Psoas muscle (tissue), 7 donors: ENCODE measurements at regions not wholly inside any gene's neighbourhood (a gene's known extent, or its start where the extent isn't known, plus 50 kb on each side); places are given as distances from the start of the nearest gene placed in this dataset.

Source experiments
- ATAC-seq, 4 donors: fragments of 200-7000 bp; cut with Tn5 transposase; one replicate each; pipeline ENCODE4 v1.9.1; 2020; ENCODE audit warnings: moderate library complexity in 3 of 4, mild to moderate bottlenecking in 2 of 4
- DNase-seq, 2 donors: peaks; one replicate each; pipeline ENCODE4 v3.0.0-alpha.2; 2020
- H3K27ac ChIP-seq: fragments of 200-600 bp; one replicate; pipeline ENCODE4 v1.8.0; 2022
- H3K27me3 ChIP-seq, 3 donors: fragments of 200-600 bp in 1 of 3; one replicate each; pipeline versions ENCODE4 v1.6.1 to v1.8.0; 2013 to 2022; ENCODE audit warnings: low read length in 2 of 3, mild to moderate bottlenecking in 2 of 3, moderate library complexity in 1 of 3; ENCODE audit not compliant: insufficient read depth in 3 of 3
- H3K36me3 ChIP-seq, 2 donors: fragments of 200-600 bp in 1 of 2; one replicate each; pipeline versions ENCODE4 v1.6.1 to v1.8.0; 2013 to 2022; ENCODE audit warnings: low read depth in 1 of 2, mild to moderate bottlenecking in 1 of 2, moderate library complexity in 1 of 2; ENCODE audit not compliant: insufficient read depth in 1 of 2
- H3K4me1 ChIP-seq: fragments of 200-600 bp; one replicate; pipeline ENCODE4 v1.8.0; 2022
- H3K4me3 ChIP-seq: fragments of 200-600 bp; one replicate; pipeline ENCODE4 v1.8.0; 2022; ENCODE audit warnings: mild to moderate bottlenecking
- H3K9me3 ChIP-seq: fragments of 200-600 bp; one replicate; pipeline ENCODE4 v1.8.0; 2022
- WGBS, 3 donors: extraction: QIAGEN DNeasy Blood & Tissue Kit; methylation state at CpG; one replicate each; pipeline versions ENCODE4 v1.1.6 to v1.1.7; 2013; 5-methylcytosine and 5-hydroxymethylcytosine counted together
- intact Hi-C, 2 donors: fragments of 100-400 bp; cut with DNase I; formaldehyde crosslinking; loops; one replicate each; pipeline versions ENCODE4 v1.11.0 to v1.14.2; 2022
- TF ChIP-seq, protein P1 (sequence below): fragments of 200-600 bp; IDR thresholded peaks from one replicate; pipeline ENCODE4 v1.8.0; 2022; ENCODE audit warnings: antibody characterized with exemption
- donor health status: healthy with polysubstance abuse.
- donor health status: DM: no; HTN: no; CAD: no; lungs with moderate emphysema.
- donor health status: Bipolar disorder and iron deficiency.
- donor health status: healthy.
- donor health status: DM: yes; HTN: yes; CAD: no.
- donor health status: DM: no; HTN: no; CAD: no.
- donor health status: DM: yes; HTN: yes; CAD: no.

DNA sequence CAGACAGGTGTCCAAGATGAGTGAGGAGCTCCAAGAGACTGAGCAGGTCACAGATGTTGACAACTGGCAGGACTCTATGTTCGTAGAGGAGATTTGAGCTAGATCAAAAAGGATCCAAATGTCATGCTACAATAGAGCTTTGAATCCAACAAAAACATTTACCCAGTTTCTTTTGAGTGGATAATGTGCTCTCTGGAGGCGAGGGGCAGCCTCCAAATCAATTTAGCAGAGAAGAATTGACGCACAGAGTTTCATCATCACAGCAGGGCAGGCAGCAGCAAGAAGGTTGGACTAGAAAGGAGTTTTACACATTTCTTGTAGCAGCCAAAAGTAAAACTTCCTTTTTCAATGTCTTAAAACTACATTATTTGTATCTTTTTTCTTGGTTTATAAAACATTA, 653.0 kb downstream of the RNF144A start:
- 25 to 62% (median 44%) methylated on average over 3 of the region's 3 CpGs for WGBS, 3 donors
- no peak overlapping the region for H3K27ac ChIP-seq
- no peaks in the 10 kb centered on the region for H3K36me3 ChIP-seq
- TF ChIP-seq, protein P1, sequence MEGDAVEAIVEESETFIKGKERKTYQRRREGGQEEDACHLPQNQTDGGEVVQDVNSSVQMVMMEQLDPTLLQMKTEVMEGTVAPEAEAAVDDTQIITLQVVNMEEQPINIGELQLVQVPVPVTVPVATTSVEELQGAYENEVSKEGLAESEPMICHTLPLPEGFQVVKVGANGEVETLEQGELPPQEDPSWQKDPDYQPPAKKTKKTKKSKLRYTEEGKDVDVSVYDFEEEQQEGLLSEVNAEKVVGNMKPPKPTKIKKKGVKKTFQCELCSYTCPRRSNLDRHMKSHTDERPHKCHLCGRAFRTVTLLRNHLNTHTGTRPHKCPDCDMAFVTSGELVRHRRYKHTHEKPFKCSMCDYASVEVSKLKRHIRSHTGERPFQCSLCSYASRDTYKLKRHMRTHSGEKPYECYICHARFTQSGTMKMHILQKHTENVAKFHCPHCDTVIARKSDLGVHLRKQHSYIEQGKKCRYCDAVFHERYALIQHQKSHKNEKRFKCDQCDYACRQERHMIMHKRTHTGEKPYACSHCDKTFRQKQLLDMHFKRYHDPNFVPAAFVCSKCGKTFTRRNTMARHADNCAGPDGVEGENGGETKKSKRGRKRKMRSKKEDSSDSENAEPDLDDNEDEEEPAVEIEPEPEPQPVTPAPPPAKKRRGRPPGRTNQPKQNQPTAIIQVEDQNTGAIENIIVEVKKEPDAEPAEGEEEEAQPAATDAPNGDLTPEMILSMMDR = no peak
- ATAC-seq = no peak
- no peaks in the 10 kb centered on the region for H3K27me3 ChIP-seq
- intact Hi-C loops = no loop called here
- H3K4me3 ChIP-seq = no peak overlapping the region
- DNase-seq = no peak
- H3K4me1 ChIP-seq = no peaks in the 10 kb centered on the region
- no peaks in the 10 kb centered on the region for H3K9me3 ChIP-seq

GRCh38 chr2:7571701-7572100, 654.5 kb downstream of the RNF144A start:
- H3K9me3 ChIP-seq = no peaks in the 10 kb centered on the region
- TF ChIP-seq, protein P1 = no peak
- no peaks in the 10 kb centered on the region for H3K36me3 ChIP-seq
- DNase-seq (no peak), ATAC-seq (no peak)
- no peaks in the 10 kb centered on the region for H3K4me1 ChIP-seq
- no peaks in the 10 kb centered on the region for H3K27me3 ChIP-seq
- no peak overlapping the region for H3K4me3 ChIP-seq
- H3K27ac ChIP-seq = no peak overlapping the region
- intact Hi-C loops = no loop called here
- WGBS, 3 donors = 89 to 99% (median 97%) methylated on average over 1 of the region's 1 CpG

DNA sequence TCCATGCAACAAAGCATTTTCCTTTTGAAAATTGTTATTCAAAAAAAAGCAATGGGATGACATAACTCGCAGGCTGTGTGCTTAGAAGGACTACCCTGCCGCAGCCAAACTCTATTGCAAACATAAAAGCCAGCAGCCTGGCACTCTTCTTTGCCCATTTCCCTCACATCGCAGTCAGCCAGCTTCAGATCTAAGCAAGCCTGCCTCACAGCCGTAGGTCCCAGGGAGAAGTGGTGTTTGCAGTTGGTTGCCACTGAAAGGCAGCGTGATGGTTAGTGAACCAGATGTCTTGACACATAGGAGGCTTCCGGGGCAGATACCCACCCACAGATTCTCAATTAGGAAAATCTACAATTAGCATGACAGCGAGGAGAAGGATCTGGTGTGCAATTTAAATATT, 655.2 kb downstream of the RNF144A start:
- TF ChIP-seq, protein P1 = no peak
- Histone ChIP-seq H3K27ac (no peak overlapping the region), H3K4me1 (no peaks in the 10 kb centered on the region), H3K36me3 (no peaks in the 10 kb centered on the region), H3K4me3 (no peak overlapping the region), H3K27me3 (no peaks in the 10 kb centered on the region), H3K9me3 (no peaks in the 10 kb centered on the region)
- intact Hi-C loops = no loop called here
- WGBS, 3 donors = 60 to 71% (median 68%) methylated on average over 7 of the region's 7 CpGs
- ATAC-seq (no peak), DNase-seq (no peak)

DNA sequence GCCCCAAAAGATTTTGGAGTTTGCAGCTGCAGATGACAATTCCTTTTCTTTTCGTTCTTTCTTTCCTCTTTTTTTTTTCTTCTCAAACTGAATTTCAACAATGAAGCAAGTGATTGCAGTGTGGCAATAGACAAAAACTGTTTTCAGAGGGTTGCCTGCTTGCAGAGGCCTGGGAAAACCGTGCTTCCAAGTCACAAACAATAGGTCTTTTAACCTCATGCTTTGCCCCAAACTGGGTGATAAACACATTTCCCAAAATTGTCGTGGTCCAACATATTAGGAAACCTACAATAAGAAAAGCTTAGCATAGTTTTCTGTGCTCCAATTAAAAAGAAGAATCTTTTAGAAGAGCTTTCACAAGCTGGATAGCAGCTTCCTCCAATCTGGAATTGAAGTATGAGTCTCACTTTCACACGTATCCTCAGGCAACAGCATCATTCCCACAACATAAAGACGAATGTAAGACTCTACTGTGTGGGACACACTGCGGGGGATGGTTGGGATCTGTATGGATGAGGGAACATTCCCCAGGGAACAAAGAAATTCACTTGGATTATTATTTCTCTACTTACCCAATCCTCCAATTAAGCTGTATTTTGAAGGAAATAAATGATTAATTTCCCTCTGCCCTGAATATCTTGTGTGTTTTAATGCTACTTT, 656.1 kb downstream of the RNF144A start:
- no peaks in the 10 kb centered on the region for H3K36me3 ChIP-seq
- no peaks in the 10 kb centered on the region for H3K4me1 ChIP-seq
- 49 to 55% (median 50%) methylated on average over 6 of the region's 6 CpGs for WGBS, 3 donors
- H3K27ac ChIP-seq = no peak overlapping the region
- DNase-seq (no peak), ATAC-seq (no peak)
- H3K27me3 ChIP-seq = no peaks in the 10 kb centered on the region
- intact Hi-C loops = no loop called here
- no peaks in the 10 kb centered on the region for H3K9me3 ChIP-seq
- no peak overlapping the region for H3K4me3 ChIP-seq
- TF ChIP-seq, protein P1 = no peak

DNA sequence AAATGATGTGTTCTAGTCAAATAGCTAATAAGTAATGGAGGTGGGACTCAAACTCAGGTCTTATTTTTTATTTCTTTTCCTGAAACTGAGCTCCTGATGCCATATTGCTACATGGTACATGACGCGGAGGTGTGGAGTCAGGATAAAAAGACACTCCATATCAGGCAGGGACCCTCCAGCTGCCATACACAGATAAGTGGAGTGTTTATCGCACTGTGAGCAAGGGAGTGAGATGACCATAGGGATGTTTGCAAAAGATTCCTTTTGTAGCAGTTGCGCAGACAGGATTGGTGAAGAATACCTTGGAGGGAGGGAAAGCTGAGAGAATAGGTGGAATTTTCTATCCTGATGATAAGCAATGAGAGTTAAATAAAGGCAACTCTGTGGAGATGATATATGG, 657.2 kb downstream of the RNF144A start:
- ATAC-seq (no peak), DNase-seq (no peak)
- intact Hi-C loops = no loop called here
- H3K36me3 ChIP-seq = no peaks in the 10 kb centered on the region
- H3K27ac ChIP-seq = no peak overlapping the region
- TF ChIP-seq, protein P1 = no peak
- no peaks in the 10 kb centered on the region for H3K4me1 ChIP-seq
- H3K9me3 ChIP-seq = no peaks in the 10 kb centered on the region
- H3K27me3 ChIP-seq = no peaks in the 10 kb centered on the region
- no peak overlapping the region for H3K4me3 ChIP-seq
- 79 to 83% (median 82%) methylated on average over 4 of the region's 4 CpGs for WGBS, 3 donors
